DMS53 (cell line): ENCODE measurements at regions not wholly inside any gene's neighbourhood (a gene's known extent, or its start where the extent isn't known, plus 50 kb on each side); places are given as distances from the start of the nearest gene placed in this dataset.
"Not testable (repeated sequence)": the region's sequence is repeated elsewhere in the genome, so short reads cannot be mapped to it uniquely, and the experiment has no call there.

Source experiments
- DNase-seq: peaks from one replicate; lab custom pipeline; 2025; lab: John Stamatoyannopoulos, UW

GRCh38 chr18:28494151-28494550, 317.2 kb upstream of the CDH2 start:
- no peak for DNase-seq

- no peak for DNase-seq
Observed at GRCh38 chr18:28485918-28486317, 309.0 kb upstream of the CDH2 start.

- DNase-seq, result no peak
Observed at GRCh38 chr18:28485210-28485801, 308.4 kb upstream of the CDH2 start.

GRCh38 chr18:28478531-28478930, 301.6 kb upstream of the CDH2 start:
- no peak for DNase-seq

- DNase-seq, result no peak
Observed at GRCh38 chr18:28476302-28476701, 299.4 kb upstream of the CDH2 start.

GRCh38 chr18:28469946-28470345, 293.0 kb upstream of the CDH2 start:
- no peak for DNase-seq

- no peak for DNase-seq
Observed at GRCh38 chr18:28468901-28469300, 292.0 kb upstream of the CDH2 start.

- DNase-seq, result no peak
Observed at GRCh38 chr18:28466204-28466603, 289.3 kb upstream of the CDH2 start.

GRCh38 chr18:28459587-28459986, 282.7 kb upstream of the CDH2 start:
- no peak for DNase-seq

GRCh38 chr18:28458751-28459150, 281.8 kb upstream of the CDH2 start:
- no peak for DNase-seq

GRCh38 chr18:28457784-28458183, 280.9 kb upstream of the CDH2 start:
- DNase-seq, result peak; percentile 7

GRCh38 chr18:28455971-28456370, 279.0 kb upstream of the CDH2 start:
- no peak for DNase-seq

- peak; percentile 24 for DNase-seq
Observed at GRCh38 chr18:28439870-28440269, 262.9 kb upstream of the CDH2 start.

GRCh38 chr18:28438381-28438780, 261.5 kb upstream of the CDH2 start:
- DNase-seq, result no peak

- DNase-seq, result no peak
Observed at GRCh38 chr18:28432339-28432738, 255.4 kb upstream of the CDH2 start.

GRCh38 chr18:28425886-28426285, 249.0 kb upstream of the CDH2 start:
- DNase-seq, result no peak

GRCh38 chr18:28422577-28422976, 245.6 kb upstream of the CDH2 start:
- DNase-seq, result peak; percentile 37

GRCh38 chr18:28421950-28422349, 245.0 kb upstream of the CDH2 start:
- DNase-seq, result not testable (repeated sequence)

GRCh38 chr18:28412521-28412920, 235.6 kb upstream of the CDH2 start:
- DNase-seq, result no peak

- DNase-seq, result no peak
Observed at GRCh38 chr18:28411806-28412205, 234.9 kb upstream of the CDH2 start.

GRCh38 chr18:28409811-28410210, 232.9 kb upstream of the CDH2 start:
- no peak for DNase-seq

- DNase-seq, result no peak
Observed at GRCh38 chr18:28408528-28408927, 231.6 kb upstream of the CDH2 start.

- no peak for DNase-seq
Observed at GRCh38 chr18:28407681-28408080, 230.8 kb upstream of the CDH2 start.

- no peak for DNase-seq
Observed at GRCh38 chr18:28406533-28406932, 229.6 kb upstream of the CDH2 start.

GRCh38 chr18:28404694-28405093, 227.8 kb upstream of the CDH2 start:
- DNase-seq, result no peak
